ENCODE measurements at regions not wholly inside any gene's neighbourhood (a gene's known extent, or its start where the extent isn't known, plus 50 kb on each side); places are given as distances from the start of the nearest gene placed in this dataset.

- no peak for TF ChIP-seq EZH2 (IDR thresholded peaks at IDR 0.05)
- TF ChIP-seq POLR2AphosphoS5 (IDR thresholded peaks at IDR 0.05; ENCODE audit: borderline replicate concordance, low read depth, low read length), result no peak
- TF ChIP-seq FOXP2 (optimal IDR thresholded peaks at IDR 0.05; ENCODE audit: control extremely low read depth, extremely low read length, insufficient read depth), result no peak
These were observed 417.1 kb downstream of the DMRTA1 start for GRCh38 chr9:22863736-22864135.
